Choroid plexus epithelial cell (primary cell): ENCODE measurements at regions not wholly inside any gene's neighbourhood (a gene's known extent, or its start where the extent isn't known, plus 50 kb on each side); places are given as distances from the start of the nearest gene placed in this dataset.
A peak's percentile ranks its signal among the peaks of the same experiment; 100 is the strongest.

ENCODE experiments used
- DNase-seq: peaks from one replicate; pipeline ENCODE4 v3.0.0-alpha.2; 2010; ENCODE audit warnings: low read depth
- H3K4me3 ChIP-seq: 2 replicates; pipeline ENCODE4 v1.5.1; 2011; ENCODE audit warnings: low read depth, mild to moderate bottlenecking, control low read depth, low read length, moderate library complexity
- TF ChIP-seq, protein P1 (sequence below): conservative IDR thresholded peaks from 2 replicates; pipeline ENCODE4 v1.5.1; 2011; ENCODE audit warnings: low read depth, mild to moderate bottlenecking, control low read depth, inconsistent platforms, low read length, moderate library complexity

DNA sequence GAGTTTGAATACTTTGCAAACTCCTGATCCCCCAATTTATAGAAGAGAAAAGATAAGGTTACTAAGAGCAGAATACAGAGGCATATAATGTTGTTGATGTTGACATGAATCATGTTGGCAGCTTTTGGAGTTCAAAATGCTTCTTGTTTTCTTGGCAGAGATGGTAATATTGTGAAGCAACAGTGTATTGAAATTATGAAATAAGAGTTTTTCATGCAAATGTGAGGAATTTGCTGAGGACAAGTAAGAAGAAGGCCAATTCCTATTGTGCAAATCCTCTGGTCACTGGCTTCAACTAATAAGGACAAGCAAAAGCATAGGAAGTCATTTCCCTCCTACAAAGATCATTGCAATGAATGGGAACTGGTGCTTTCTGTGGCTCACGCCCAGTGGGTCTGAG, 126.9 kb upstream of the CHL1 start:
- DNase-seq: peak; percentile 3
- no peak overlapping the region for H3K4me3 ChIP-seq
- TF ChIP-seq, protein P1, sequence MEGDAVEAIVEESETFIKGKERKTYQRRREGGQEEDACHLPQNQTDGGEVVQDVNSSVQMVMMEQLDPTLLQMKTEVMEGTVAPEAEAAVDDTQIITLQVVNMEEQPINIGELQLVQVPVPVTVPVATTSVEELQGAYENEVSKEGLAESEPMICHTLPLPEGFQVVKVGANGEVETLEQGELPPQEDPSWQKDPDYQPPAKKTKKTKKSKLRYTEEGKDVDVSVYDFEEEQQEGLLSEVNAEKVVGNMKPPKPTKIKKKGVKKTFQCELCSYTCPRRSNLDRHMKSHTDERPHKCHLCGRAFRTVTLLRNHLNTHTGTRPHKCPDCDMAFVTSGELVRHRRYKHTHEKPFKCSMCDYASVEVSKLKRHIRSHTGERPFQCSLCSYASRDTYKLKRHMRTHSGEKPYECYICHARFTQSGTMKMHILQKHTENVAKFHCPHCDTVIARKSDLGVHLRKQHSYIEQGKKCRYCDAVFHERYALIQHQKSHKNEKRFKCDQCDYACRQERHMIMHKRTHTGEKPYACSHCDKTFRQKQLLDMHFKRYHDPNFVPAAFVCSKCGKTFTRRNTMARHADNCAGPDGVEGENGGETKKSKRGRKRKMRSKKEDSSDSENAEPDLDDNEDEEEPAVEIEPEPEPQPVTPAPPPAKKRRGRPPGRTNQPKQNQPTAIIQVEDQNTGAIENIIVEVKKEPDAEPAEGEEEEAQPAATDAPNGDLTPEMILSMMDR: no peak

DNA sequence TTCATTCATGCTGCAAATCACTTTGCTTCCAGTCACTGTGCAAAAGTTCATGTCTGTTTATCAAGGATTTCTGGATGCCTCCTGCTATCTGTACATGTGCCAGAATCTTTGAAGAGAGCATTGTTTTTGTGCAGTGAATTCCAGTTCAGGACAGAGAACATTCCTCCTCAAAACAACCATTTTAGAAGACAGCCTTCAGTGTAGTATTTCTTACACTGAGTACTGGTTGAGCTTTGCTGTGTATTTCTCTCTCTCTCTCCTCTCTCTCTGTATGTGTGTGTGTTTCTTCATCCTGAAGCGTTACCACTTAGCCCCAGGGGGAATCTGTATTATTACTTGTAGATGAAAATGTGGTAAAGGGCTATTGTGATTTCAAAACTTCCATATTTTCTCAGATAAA, 123.8 kb upstream of the CHL1 start:
- TF ChIP-seq, protein P1: no peak
- DNase-seq: peak; percentile 4
- no peak overlapping the region for H3K4me3 ChIP-seq

DNA sequence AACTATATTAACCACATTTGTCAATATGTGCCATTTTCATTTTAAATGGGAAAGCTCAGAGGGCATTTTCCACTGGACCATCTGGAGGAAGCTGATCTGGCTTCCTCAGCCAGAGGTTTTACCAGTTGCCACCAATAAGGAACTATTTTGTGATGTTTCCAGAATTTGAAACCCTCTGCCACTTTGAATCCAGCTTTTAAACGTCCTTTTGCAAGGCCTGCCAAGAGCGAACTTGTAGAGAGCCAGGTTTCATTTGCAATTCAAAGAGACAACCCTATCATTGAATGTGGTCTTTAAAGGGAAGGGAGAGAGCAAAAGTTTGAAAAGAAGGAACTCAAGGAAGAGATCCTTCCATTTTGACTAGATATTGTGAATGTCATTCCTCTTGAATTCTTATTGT, 123.3 kb upstream of the CHL1 start:
- no peak for DNase-seq

DNA sequence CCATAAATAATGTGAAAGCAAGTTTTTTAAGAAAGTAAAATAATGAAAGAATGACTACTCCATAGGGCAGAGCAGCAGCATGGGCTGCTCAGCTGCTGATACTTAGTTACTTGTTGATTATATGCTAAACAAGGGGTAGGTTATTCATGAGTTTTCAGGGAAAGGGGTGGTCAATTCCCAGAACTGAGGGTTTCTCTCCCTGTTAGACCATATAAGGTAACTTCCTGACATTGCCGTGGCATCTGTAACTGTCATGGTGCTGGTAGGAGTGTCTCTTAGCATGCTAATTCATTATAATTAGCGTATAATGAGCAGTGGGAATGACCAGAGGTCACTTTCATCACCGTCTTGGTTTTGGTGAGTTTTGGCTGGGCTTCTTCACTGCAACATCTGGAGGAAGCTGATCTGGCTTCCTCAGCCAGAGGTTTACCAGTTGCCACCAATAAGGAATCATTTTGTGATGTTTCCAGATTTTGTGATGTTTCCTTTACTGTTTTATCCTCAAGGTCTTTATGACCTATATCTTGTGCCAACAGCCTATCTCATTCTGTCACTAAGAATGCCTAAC, 121.8 kb upstream of the CHL1 start:
- DNase-seq: no peak
- no peak overlapping the region for H3K4me3 ChIP-seq
- TF ChIP-seq, protein P1: no peak

More for the DNA sequence above, 123.3 kb upstream of the CHL1 start:
- H3K4me3 ChIP-seq: no peak overlapping the region
- TF ChIP-seq, protein P1: no peak

DNA sequence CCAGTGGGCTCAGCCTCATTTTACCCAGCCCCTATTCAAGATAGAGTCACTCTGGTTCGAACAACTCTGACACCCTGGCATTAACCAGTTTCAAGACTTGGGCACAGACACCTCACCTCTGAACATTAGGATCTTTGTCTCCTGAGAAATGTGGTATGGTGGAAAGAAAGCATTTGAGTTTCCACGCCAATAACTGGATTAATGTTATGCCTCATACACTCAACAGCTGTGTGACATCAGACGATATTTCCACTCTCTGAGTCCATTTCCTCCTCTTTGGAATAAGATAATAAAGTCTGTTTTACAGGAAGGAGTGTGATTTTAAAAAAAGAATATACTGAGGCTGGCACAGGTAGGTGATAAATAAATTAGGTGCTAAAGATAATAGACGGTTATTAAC, 121.3 kb upstream of the CHL1 start:
- TF ChIP-seq, protein P1: no peak
- DNase-seq: no peak
- no peak overlapping the region for H3K4me3 ChIP-seq

DNA sequence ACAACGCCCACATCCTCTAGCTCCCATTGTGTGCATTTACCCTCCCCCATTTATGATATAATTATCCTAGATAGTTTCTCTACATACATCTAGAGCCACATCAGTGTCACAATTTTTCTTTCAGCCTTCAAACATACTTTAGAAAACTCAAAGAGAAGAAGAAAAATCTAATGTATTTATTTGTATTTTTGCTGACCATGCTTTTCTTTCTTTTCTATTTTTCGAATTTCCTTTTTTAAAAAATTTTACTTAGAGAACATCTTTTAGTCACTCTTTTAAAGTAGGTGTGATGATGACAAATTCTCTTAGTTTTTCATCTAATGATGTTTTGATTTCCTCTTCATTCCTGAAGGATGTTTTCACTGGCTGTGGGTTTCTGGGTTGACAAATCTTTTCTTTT, 117.0 kb upstream of the CHL1 start:
- TF ChIP-seq, protein P1: no peak
- no peak for DNase-seq
- no peak overlapping the region for H3K4me3 ChIP-seq

DNA sequence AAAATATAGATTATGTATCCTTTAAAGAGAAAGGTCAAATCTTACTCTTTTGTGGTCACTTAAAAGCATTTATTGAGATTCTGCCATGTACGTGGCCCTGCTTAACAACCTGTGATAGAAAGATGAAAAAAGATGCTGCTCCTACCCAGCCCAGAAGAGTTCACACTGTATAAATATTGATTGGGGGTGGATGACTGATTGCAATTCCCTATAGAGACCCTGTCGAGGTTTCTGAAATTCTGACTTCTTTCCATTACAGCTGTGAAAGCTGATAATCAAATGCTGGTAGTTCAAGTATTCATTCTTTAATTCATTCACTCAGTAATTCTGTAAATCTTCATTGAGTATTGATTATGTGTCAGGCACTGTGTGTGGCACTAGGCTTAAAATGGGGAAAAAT, 114.1 kb upstream of the CHL1 start:
- no peak overlapping the region for H3K4me3 ChIP-seq
- no peak for DNase-seq
- TF ChIP-seq, protein P1: no peak
